HK-2 (cell line): ENCODE measurements at regions not wholly inside any gene's neighbourhood (a gene's known extent, or its start where the extent isn't known, plus 50 kb on each side); places are given as distances from the start of the nearest gene placed in this dataset.
"Not testable (repeated sequence)": the region's sequence is repeated elsewhere in the genome, so short reads cannot be mapped to it uniquely, and the experiment has no call there.

ENCODE experiments used
- DNase-seq: peaks from one replicate; pipeline ENCODE4 v3.0.0-alpha.2; 2018; ENCODE audit not compliant: unreplicated experiment

DNA sequence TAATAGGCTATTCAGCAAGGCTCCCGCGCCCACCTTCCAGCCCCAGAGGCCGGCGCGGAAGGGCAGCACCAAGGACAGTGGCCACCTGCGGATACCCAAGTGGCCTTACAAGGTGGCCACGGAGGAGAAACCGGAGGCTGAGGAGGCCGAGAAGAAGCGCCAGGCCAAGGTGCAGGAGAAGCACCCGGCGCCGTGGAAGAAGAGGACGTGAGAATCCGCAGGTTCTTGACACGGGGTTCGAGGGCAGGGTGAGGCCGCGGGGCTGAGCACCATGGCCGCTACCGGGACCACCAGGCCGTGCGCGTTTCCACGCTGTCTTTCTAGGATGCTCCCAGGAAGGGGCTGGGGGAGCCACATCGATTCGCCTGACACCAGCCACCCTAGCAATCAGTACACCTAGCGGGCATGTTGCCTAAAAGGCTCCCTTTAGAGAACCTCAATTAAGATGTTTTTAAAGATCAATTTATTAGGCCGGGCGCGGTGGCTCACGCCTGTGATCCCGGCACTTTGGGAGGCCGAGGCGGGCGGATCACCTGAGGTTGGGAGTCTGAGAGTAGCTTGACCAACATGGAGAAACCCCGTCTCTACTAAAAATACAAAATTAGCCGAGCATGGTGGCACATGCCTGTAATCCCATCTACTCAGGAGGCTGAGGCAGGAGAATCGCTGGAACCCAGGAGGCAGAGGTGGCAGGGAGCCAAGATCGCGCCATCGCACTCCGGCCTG, 134.3 kb upstream of the OR4C13 start:
- not testable (repeated sequence) for DNase-seq

DNA sequence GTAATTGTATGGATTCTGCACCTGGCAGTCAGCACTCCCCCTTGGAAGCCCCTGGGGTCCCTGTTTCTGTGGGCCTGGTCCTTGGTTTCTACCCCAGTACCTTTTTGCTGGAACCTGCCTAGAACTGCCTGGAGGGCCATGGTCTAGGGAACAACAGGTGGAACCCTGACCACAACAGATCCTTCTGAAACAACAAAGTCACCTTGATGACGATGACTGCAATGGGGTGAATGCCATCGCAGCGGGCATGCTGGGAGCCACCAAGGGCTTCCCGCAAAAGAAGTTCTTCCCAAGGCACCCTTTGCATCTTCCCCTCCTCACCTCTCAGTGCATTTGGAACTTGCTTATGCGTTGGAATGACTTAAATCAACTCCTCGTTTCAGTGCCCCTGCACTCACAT, 129.0 kb upstream of the OR4C13 start:
- DNase-seq = not testable (repeated sequence)

DNA sequence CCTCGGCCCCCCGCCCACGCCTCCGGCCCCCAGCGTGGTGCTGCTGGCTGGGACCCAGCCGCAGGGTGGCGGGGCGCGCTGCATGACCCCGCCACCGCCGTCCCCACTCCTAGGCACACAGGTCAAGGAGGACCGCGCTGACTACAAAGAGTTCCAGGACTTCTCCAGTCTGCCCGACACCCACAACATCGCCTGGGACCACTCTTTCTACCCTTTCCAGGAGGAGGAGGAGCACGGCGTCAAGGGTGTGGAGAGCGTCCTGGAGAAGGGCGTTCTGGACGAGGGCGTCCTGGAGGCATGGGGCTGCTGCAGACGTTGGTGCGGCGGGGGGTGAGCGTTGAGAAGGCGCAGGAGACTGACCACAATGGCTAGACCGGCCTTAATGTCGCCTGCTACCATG, 101.7 kb upstream of the OR4C13 start:
- not testable (repeated sequence) for DNase-seq

DNA sequence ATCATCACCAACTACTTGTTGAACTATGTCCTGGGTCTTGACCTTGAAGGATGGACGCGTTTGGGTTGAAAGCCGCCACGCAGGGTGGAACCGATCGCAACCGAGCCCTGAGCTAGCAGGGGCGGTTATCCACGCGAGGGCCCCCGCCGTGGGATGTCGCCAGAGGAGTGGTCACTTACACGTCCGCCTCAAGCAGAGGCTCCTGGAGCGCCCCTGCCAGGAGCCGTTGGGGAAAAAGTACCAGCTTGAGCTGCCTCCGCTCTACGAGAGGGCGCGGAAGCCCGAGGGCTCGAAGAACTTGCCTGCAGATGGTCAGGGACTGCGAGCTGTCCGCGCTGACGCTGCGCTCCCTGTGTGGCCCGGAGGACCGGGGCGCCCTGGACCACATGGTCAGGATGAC, 100.7 kb upstream of the OR4C13 start:
- DNase-seq = no peak

DNA sequence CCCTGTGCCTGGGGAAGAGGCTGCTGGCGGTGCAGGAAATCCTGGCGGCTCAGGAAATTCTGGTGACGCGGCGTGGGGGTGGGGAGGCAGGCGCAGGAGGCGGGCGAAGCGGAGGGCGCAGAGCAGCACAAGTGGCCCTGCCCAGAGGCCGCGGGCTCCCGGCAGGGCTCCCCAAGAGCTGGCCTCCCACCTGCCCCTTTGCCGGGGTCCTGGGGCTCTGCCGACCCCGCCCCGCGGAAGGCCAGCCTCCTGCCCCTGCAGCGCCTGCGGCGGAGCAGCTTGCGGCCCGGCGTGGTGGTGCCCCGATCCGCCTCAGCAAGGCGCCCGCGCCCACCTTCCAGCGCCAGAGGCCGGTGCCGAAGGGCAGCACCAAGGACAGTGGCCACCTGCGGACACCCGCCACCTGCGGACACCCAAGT, 100.2 kb upstream of the OR4C13 start:
- DNase-seq = no peak

DNA sequence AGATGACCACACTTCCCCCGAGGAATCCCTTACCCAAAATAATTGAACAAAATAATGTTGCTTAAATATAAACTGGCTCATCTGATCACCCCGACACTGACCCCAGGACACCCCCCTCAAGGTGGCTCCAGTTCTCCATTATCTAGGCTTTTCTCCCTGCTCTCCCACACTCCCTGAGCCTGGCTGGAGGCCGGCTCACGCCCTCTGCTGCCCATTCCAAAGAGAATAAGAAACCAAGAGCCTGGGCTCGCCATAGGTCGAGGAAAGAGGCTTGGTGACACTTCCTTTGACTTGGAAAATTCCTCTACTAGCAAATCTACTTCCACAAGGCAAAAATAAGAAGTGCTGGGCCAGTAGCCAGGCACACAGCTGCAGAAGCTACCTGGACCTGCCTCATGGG, 63.3 kb upstream of the OR4C13 start:
- DNase-seq = not testable (repeated sequence)

DNA sequence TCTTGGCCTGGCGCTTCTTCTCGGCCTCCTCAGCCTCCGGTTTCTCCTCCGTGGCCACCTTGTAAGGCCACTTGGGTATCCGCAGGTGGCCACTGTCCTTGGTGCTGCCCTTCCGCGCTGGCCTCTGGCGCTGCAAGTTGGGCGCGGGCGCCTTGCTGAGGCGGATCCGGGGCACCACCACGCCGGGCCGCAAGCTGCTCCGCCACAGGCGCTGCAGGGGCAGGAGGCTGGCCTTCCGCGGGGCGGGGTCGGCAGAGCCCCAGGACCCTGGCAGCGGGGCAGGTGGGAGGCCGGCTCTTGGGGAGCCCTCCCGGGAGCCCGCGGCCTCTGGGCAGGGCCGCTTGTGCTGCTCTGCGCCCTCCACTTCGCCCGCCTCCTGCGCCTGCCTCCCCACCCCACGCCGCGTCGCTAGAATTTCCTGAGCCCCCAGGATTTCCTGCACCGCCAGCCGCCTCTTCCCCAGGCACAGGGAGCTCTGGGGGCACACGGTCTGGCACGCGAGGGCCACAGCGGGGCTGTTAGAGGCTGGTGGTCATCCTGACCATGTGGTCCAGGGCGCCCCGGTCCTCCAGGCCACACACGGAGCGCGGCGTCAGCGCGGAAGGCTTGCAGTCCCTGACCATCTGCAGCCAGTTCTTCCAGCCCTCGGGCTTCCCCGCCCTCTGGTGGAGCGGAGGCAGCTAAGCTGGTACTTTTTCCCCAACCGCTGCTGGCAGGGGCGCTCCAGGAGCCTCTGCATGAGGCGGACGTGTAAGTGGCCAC, 60.1 kb upstream of the OR4C13 start:
- not testable (repeated sequence) for DNase-seq

DNA sequence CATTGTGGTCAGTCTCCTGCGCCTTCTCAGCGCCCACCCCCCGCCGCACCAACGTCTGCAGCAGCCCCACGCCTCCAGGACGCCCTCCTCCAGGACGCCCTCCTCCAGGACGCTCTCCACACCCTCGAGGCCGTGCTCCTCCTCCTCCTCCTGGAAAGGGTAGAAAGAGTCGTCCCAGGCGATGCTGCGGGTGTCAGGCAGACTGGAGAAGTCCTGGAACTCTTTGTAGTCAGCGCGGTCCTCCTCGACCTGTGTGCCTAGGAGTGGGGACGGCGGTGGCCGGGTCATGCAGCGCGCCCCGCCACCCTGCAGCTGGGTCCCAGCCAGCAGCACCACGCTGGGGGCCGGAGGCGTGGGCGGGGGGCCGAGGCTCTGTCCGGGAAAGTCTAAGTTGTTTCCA, 58.7 kb upstream of the OR4C13 start:
- DNase-seq = not testable (repeated sequence)
